ENCODE measurements at regions not wholly inside any gene's neighbourhood (a gene's known extent, or its start where the extent isn't known, plus 50 kb on each side); places are given as distances from the start of the nearest gene placed in this dataset.

DNA sequence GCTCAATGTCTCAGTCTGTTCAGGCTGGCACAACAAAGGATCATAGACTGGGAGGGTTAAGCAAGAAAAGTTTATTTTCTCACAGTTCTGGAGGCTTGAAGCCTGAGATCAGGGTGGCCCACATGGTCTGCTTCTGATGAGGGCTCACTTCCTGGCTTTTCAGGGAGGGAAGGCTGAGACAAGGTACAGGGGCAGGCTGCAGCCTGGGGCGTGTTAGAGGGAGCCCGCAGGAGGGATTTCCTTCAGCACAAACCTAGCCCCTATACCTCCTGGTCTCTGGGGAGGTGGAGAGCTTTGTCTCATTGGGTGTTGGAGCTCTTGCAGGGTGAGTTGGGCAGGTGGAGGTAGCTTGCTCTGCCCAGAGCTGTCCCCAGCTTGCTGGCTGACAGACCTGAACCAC is 81.1 kb upstream of the GPR6 start:
- no peak for TF ChIP-seq CTCF (IDR thresholded peaks at IDR 0.05)
- no peak for TF ChIP-seq EP300 (IDR thresholded peaks at IDR 0.05)
- TF ChIP-seq POLR2AphosphoS5 (IDR thresholded peaks at IDR 0.05): no peak
